Ovary (tissue), 3 donors: ENCODE measurements at regions not wholly inside any gene's neighbourhood (a gene's known extent, or its start where the extent isn't known, plus 50 kb on each side); places are given as distances from the start of the nearest gene placed in this dataset.

Experiments
- POLR2A ChIP-seq: fragments of 450-650 bp; IDR thresholded peaks from one replicate; pipeline ENCODE4 v1.6.1; 2017; ENCODE audit warnings: antibody characterized with exemption, mild to moderate bottlenecking, moderate library complexity
- TF ChIP-seq, protein P1 (sequence below), 3 donors: fragments of 450-650 bp in 2 of 3; fragments of 200-600 bp in 1 of 3; IDR thresholded peaks; one replicate each; pipeline versions ENCODE4 v1.5.1 to v1.8.0; 2016 to 2022; ENCODE audit warnings: antibody characterized with exemption in 3 of 3, mild to moderate bottlenecking in 1 of 3
- donor health status: DM: no; HTN: no; CAD: no.

DNA sequence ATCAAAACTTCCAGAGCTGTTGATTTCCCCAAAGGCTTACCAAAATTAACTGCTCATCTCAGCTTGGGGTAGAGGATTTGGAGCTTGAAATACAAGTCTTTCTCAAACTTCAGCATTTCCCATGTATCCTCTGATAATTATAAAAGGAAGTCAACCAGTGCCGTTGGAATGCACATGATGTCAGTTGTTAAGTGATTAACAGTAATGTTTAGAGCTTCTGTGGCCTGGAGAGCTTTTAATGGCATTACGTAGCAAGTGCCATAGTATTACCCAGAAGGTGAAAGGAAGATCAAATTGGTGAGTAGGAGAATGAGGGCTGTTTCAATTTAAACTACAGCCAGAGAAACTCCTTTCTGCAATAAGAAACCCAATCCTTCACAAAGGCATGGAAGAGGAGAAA is 62.5 kb upstream of the PTPRR start:
- TF ChIP-seq, protein P1, sequence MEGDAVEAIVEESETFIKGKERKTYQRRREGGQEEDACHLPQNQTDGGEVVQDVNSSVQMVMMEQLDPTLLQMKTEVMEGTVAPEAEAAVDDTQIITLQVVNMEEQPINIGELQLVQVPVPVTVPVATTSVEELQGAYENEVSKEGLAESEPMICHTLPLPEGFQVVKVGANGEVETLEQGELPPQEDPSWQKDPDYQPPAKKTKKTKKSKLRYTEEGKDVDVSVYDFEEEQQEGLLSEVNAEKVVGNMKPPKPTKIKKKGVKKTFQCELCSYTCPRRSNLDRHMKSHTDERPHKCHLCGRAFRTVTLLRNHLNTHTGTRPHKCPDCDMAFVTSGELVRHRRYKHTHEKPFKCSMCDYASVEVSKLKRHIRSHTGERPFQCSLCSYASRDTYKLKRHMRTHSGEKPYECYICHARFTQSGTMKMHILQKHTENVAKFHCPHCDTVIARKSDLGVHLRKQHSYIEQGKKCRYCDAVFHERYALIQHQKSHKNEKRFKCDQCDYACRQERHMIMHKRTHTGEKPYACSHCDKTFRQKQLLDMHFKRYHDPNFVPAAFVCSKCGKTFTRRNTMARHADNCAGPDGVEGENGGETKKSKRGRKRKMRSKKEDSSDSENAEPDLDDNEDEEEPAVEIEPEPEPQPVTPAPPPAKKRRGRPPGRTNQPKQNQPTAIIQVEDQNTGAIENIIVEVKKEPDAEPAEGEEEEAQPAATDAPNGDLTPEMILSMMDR (IDR thresholded peaks at IDR 0.05) = no peak
- no peak for TF ChIP-seq POLR2A
